ENCODE measurements at regions not wholly inside any gene's neighbourhood (a gene's known extent, or its start where the extent isn't known, plus 50 kb on each side); places are given as distances from the start of the nearest gene placed in this dataset.
"Not testable (repeated sequence)": the region's sequence is repeated elsewhere in the genome, so short reads cannot be mapped to it uniquely, and the experiment has no call there.

DNA sequence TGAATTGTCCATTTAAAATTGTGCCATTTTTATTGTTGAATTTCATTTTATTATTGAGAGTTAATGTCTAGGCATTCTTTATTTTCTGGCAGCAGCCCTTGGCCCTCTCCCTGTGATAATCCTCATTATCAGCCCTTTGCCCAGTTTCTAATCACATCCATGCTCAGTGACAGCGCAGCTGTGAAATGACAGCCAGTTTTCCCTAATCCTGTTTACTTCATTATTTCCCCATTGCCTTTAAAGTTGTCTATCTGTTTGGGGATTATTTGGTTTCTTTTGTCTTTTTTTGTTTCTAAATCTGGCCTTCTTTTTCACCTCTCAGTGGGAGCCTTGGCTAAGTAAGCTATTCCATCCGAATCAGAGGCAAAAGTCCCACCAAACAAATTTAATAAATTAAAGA is 476.9 kb downstream of the SLC6A15 start:
- Mint-ChIP-seq H3K36me3 (peaks cover 5% of the 10 kb centered on the region), H3K27ac (no peak overlapping the region), H3K9me3 (peaks cover 7% of the 10 kb centered on the region), H3K4me3 (no peak overlapping the region), H3K4me1 (ENCODE audit: low read depth in 2 of 2) (no peaks in the 10 kb centered on the region), H3K27me3 (no peaks in the 10 kb centered on the region)
- DNase-seq (ENCODE audit: low spot score): no peak
- ATAC-seq: no peak

DNA sequence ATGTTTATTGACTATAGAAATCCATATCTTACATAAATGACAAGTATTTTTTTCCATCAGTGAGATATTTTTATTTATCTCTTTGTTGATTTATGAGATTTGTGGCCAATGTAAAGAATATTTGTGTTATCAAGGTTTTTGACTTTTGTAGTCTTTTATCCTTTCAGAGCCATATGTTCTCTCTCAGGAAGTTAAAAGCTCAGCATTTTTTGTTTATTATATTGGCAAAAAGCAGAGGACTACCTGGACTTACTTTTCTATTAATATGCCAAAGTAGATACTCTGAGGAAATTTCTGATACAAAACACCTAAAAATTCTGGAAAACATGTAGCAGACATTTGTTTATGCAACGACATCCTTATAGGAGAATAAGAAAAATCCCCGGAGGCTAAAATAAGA is 490.3 kb downstream of the SLC6A15 start:
- Mint-ChIP-seq H3K4me3 (no peak overlapping the region), H3K9me3 (peaks cover 3% of the 10 kb centered on the region), H3K36me3 (no peaks in the 10 kb centered on the region), H3K4me1 (ENCODE audit: low read depth in 2 of 2) (no peaks in the 10 kb centered on the region), H3K27ac (no peak overlapping the region), H3K27me3 (no peaks in the 10 kb centered on the region)
- no peak for DNase-seq (ENCODE audit: low spot score)
- no peak for ATAC-seq

DNA sequence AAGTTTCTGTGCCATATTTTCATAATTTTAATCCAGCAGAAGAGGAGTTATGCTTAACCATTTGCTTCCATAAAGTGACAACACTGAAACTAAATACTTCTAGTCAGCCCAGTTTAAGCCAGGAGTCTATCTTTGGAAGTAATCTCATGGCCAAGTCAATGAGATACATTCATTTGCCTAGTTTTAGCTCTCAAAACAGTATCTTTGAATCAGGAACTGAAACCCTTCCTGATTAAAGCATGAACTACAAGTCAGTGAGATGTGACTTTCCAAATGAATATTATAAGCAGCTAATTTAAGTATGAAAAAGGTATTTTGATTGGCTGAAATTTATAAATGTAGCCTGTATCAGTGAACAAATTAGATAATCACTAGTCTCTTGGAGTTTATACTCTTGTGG is 491.5 kb downstream of the SLC6A15 start:
- Mint-ChIP-seq H3K36me3 (no peaks in the 10 kb centered on the region), H3K27ac (no peak overlapping the region), H3K4me3 (no peak overlapping the region), H3K27me3 (no peaks in the 10 kb centered on the region), H3K4me1 (ENCODE audit: low read depth in 2 of 2) (no peaks in the 10 kb centered on the region), H3K9me3 (peaks cover 7% of the 10 kb centered on the region)
- DNase-seq (ENCODE audit: low spot score) (no peak), ATAC-seq (no peak)

DNA sequence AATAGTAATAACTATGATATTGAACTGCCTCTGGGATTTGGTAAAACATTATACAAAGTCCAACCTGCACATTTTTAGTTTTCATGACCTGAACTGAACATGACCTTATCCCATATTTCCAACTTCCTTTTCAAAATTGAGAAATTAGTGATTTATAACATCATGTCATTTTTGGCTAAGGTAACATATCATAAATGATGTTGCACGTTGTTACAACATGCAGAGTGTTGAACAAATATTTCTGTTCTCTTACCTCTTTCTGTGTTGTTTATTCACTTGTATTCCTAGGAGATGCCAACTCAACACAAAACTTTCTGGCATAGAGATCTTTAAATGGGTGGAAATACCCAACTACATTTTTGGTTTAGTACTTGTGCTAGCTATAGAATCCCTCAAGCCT is 496.0 kb downstream of the SLC6A15 start:
- Mint-ChIP-seq H3K4me3 (no peak overlapping the region), H3K9me3 (peaks cover 7% of the 10 kb centered on the region), H3K27ac (no peak overlapping the region), H3K4me1 (ENCODE audit: low read depth in 2 of 2) (no peaks in the 10 kb centered on the region), H3K36me3 (no peaks in the 10 kb centered on the region), H3K27me3 (no peaks in the 10 kb centered on the region)
- ATAC-seq: no peak
- DNase-seq (ENCODE audit: low spot score): no peak

DNA sequence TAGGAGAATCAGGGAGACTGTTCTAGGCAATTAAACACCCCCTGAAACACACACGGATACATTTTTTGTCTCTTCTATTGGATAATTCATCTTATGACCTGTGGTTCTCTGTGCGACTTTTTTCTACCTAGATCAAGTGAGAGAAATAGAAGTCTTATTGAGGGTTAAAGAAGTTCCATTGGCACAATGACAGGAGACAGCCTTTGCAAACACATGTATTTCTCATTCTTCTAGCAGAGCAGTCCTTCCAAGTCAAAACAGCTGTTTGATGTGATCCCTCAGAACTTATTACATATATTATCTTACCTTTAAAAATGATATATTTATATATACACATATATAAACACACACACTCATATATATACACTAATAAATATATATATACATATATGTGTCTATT is 496.7 kb downstream of the SLC6A15 start:
- Mint-ChIP-seq H3K4me1 (ENCODE audit: low read depth in 2 of 2) (no peaks in the 10 kb centered on the region), H3K4me3 (no peak overlapping the region), H3K9me3 (peaks cover 10% of the 10 kb centered on the region), H3K27me3 (no peaks in the 10 kb centered on the region), H3K27ac (no peak overlapping the region), H3K36me3 (no peaks in the 10 kb centered on the region)
- ATAC-seq (no peak), DNase-seq (ENCODE audit: low spot score) (no peak)

DNA sequence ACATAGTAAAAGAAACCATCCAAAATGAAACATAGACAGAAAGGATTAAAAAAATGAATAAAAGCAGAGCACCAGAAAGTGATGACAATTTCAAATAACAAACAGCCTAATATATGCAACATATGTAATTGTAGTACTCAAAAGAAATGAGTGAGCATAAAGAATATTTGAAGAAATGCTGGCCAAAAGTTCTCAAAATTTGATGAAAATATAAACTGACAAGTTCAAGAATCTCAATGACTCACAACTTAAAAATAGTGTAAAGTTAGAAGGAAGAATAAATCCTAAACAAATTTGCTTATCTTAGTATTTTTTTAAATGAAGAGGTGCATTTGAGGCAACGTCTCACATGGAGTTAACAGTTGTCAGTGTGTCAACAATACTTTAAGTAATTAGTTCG is 498.9 kb downstream of the SLC6A15 start:
- Mint-ChIP-seq H3K27ac (no peak overlapping the region), H3K36me3 (no peaks in the 10 kb centered on the region), H3K4me3 (no peak overlapping the region), H3K4me1 (ENCODE audit: low read depth in 2 of 2) (no peaks in the 10 kb centered on the region), H3K27me3 (no peaks in the 10 kb centered on the region), H3K9me3 (peaks cover 10% of the 10 kb centered on the region)
- no peak for ATAC-seq
- DNase-seq (ENCODE audit: low spot score): no peak

DNA sequence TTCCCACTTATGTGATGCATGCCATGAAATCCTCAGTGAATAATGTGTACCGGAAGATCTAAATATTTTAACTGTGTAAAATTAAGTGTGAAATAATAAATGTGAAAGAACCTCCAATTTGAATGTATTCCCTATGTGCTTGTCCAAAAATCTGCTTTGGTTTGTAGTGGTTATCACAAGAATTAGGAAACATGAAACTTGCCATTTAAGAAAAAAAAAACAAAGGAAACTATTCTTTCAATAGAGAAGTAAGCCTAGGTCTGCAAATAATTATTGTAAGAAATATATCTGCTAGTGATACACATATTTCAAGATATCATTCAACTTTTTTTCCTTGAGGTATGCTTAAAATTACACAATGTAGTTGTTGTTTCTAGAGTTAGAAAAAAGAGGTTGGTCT is 500.4 kb downstream of the SLC6A15 start:
- Mint-ChIP-seq H3K27me3 (no peaks in the 10 kb centered on the region), H3K36me3 (no peaks in the 10 kb centered on the region), H3K27ac (no peak overlapping the region), H3K4me1 (ENCODE audit: low read depth in 2 of 2) (no peaks in the 10 kb centered on the region), H3K9me3 (peaks cover 10% of the 10 kb centered on the region), H3K4me3 (no peak overlapping the region)
- DNase-seq (ENCODE audit: low spot score) (no peak), ATAC-seq (no peak)

DNA sequence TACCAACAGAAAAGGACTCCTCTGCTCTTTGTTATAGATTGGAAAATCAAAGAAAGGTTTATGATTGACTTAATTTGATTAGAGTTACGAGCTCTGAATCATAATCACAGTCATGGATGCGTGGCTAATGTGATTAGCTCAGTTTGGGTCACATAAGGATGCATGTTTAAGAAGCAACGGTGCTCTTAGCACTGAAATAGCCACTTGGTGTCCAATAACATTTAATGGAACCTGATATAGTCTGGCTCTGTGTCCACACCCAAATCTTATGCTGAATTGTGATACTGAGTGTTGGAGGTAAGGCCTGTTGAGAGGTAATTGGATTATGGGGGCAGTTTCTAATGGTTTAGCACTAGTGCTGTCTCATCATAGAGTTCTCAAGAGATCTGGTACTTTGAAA is 501.6 kb downstream of the SLC6A15 start:
- no peak overlapping the region for H3K27ac Mint-ChIP-seq
- DNase-seq (ENCODE audit: low spot score) (no peak), ATAC-seq (no peak)
- peaks cover 7% of the 10 kb centered on the region for H3K9me3 Mint-ChIP-seq
- no peaks in the 10 kb centered on the region for H3K4me1 Mint-ChIP-seq (ENCODE audit: low read depth in 2 of 2)
- no peak overlapping the region for H3K4me3 Mint-ChIP-seq
- H3K27me3 Mint-ChIP-seq: no peaks in the 10 kb centered on the region
- H3K36me3 Mint-ChIP-seq: no peaks in the 10 kb centered on the region

DNA sequence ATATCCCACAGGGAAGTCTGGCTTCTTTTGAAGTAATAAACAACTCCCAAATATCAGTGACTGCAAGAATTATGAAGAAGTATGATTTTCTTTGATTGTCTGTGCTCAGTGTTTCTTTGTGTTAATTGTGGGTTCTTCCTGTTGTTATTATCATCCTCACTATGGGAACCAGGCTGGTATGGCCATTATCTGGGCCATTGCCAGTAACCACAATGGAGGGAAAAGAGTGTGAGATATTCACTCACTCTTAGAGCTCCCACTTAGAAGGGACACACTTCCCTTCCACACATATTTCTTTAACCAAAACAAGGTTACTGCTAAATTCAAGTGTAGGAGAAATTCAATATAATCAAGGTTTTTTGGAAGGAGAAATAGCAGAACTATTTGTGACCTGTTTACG is 503.7 kb downstream of the SLC6A15 start:
- no peak for ATAC-seq

DNA sequence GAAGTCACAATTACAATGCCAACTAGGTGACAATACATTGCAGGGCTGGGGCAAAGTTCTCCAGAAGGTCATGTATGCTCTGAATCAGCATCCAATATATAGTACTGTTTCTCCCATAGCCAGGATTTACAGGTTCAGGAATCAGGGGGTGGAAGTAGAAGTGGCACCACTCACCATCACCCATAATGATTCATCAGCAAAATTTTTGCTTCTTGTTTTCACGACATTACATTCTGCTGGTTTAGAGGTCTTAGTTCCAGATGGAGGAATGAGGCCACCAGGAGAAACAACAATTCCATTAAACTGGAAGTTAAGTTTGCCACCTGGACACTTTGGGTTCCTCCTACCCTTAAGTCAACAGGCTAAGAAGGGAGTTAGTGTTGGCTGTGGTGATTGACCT is 505.9 kb downstream of the SLC6A15 start:
- not testable (repeated sequence) for H3K27ac Mint-ChIP-seq; H3K36me3 Mint-ChIP-seq; H3K27me3 Mint-ChIP-seq; H3K4me1 Mint-ChIP-seq (ENCODE audit: low read depth in 2 of 2); DNase-seq (ENCODE audit: low spot score); H3K4me3 Mint-ChIP-seq; ATAC-seq
- peaks cover 10% of the 10 kb centered on the region for H3K9me3 Mint-ChIP-seq

More for the DNA sequence above, 503.7 kb downstream of the SLC6A15 start:
- Mint-ChIP-seq H3K36me3 (no peaks in the 10 kb centered on the region), H3K9me3 (peaks cover 10% of the 10 kb centered on the region), H3K4me1 (ENCODE audit: low read depth in 2 of 2) (no peaks in the 10 kb centered on the region), H3K4me3 (no peak overlapping the region), H3K27ac (no peak overlapping the region), H3K27me3 (no peaks in the 10 kb centered on the region)
- no peak for DNase-seq (ENCODE audit: low spot score)

DNA sequence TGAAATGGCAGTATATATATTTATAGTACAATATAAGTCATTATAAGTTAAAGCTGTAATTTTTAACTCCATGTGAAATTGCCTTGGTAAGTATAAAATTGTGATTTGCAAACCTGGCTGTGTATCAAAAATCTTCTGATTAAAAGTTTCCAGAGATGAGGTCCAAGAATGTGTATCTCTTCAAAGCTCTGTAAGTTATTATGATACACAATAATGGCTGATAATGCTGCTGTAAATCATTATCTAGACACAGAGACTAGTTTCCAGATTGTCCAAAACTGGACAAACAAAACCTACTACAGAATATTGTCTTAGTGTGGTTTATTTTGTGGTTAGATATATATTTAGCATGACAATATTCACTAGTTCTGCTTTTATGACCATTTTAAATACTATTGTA is 514.8 kb downstream of the SLC6A15 start:
- Mint-ChIP-seq H3K9me3 (peaks cover 5% of the 10 kb centered on the region), H3K36me3 (no peaks in the 10 kb centered on the region), H3K4me3 (no peak overlapping the region), H3K27me3 (no peaks in the 10 kb centered on the region), H3K27ac (no peak overlapping the region), H3K4me1 (ENCODE audit: low read depth in 2 of 2) (no peaks in the 10 kb centered on the region)
- no peak for ATAC-seq
- no peak for DNase-seq (ENCODE audit: low spot score)

DNA sequence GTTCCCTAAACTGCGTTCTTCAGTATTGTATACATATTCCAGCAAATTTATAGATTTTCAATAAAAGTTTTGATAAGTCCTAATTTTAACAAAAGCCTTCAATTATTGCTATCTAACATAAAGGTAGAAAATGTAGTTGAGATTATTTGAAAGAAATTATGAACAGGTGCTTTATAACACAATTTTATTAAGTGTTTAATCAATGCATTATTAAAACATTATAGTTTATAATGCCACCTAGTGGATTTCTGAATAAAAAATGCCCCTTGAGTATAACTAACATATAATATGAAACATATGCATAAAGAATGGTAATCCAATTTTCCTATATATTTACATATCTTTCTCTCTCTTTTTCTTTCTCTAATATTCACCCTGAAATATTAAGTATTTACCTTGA is 515.3 kb downstream of the SLC6A15 start:
- Mint-ChIP-seq H3K27me3 (no peaks in the 10 kb centered on the region), H3K9me3 (peaks cover 5% of the 10 kb centered on the region), H3K4me3 (no peak overlapping the region), H3K4me1 (ENCODE audit: low read depth in 2 of 2) (no peaks in the 10 kb centered on the region), H3K27ac (no peak overlapping the region), H3K36me3 (no peaks in the 10 kb centered on the region)
- ATAC-seq (no peak), DNase-seq (ENCODE audit: low spot score) (no peak)

DNA sequence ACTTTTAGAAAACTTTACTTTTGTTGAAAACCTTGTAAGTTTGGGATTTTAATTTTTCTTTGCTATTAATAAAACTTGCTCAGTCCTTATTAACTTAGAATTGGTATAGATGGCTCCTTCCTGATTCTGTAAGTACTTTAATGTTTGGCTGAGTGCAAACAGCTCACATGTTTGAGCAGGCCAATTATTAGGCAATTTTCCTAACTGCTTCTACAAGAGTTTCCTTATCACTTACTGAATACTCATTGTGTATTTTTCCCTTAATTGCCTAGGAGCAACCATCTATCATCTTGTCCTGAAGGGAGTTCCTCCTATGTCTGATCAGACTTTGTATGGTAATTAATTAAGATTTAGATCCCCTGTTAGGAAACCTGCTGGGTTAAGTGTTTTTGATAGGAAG is 521.4 kb downstream of the SLC6A15 start:
- not testable (repeated sequence) for H3K27me3 Mint-ChIP-seq; H3K4me3 Mint-ChIP-seq; H3K4me1 Mint-ChIP-seq (ENCODE audit: low read depth in 2 of 2); ATAC-seq; H3K36me3 Mint-ChIP-seq; DNase-seq (ENCODE audit: low spot score); H3K27ac Mint-ChIP-seq
- H3K9me3 Mint-ChIP-seq: peaks cover 15% of the 10 kb centered on the region

DNA sequence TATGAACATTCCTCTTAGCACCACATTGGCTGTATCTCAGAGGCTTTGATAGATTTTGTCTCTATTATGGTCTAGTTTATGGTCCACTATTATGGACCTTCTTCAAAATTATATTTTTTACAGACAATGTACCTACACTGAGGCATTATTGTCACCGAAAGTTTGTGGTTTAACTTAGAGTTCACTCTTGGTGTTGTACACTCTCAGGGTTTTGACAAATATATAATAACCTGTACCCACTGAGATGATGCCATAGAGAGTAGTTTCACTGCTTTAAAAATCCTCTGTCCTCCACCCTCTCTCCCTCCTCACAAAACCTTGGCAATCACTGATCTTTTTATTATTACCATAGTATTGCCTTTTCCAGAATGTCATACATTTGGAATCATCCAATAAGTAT is 528.2 kb downstream of the SLC6A15 start:
- ATAC-seq (no peak), DNase-seq (ENCODE audit: low spot score) (no peak)
- Mint-ChIP-seq H3K4me1 (ENCODE audit: low read depth in 2 of 2) (no peaks in the 10 kb centered on the region), H3K9me3 (peaks cover 25% of the 10 kb centered on the region), H3K27me3 (no peaks in the 10 kb centered on the region), H3K36me3 (peaks cover 6% of the 10 kb centered on the region), H3K27ac (no peak overlapping the region), H3K4me3 (no peak overlapping the region)

DNA sequence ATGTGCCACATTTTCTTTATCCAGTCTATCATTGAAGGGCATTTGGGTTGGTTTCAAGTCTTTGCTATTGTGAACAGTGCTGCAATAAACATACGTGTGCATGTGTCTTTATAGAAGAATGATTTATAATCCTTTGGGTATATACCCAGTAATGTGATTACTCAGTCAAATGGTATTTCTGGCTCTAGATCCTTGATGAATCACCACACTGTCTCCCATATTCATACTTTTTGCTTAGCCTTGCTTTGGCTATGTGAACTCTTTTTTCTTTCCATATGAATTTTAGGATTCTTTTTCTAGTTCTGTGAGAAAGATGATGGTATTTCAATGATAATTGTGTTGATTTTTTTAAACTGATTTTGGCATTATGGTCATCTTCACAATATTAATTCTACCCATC is 530.1 kb downstream of the SLC6A15 start:
- ATAC-seq; H3K27me3 Mint-ChIP-seq; DNase-seq (ENCODE audit: low spot score); H3K36me3 Mint-ChIP-seq; H3K4me3 Mint-ChIP-seq; H3K4me1 Mint-ChIP-seq (ENCODE audit: low read depth in 2 of 2); H3K27ac Mint-ChIP-seq: not testable (repeated sequence)
- H3K9me3 Mint-ChIP-seq: peaks cover 25% of the 10 kb centered on the region

Measured in natural killer cell treated with Interleukin-12 subunit alpha and Interleukin-12 subunit beta and Interleukin-15 and Interleukin-18, amount 100 ng/mL, for 72 hours (primary cell).